Esophagus squamous epithelium (tissue), 4 donors: ENCODE measurements at regions not wholly inside any gene's neighbourhood (a gene's known extent, or its start where the extent isn't known, plus 50 kb on each side); places are given as distances from the start of the nearest gene placed in this dataset.

Source experiments
- CTCF ChIP-seq, 6 experiments: fragments of 450-650 bp in 4 of 6; fragments of 200-600 bp in 2 of 6; sonication (generic) in 2 of 6; IDR thresholded peaks; one replicate each; pipeline ENCODE4 v1.5.1; 2016 to 2019; ENCODE audit warnings: antibody characterized with exemption in 6 of 6, mild to moderate bottlenecking in 4 of 6, moderate library complexity in 4 of 6
- POLR2A ChIP-seq, 4 donors: fragments of 450-650 bp; IDR thresholded peaks; one replicate each; pipeline ENCODE4 v1.6.1; 2017; ENCODE audit warnings: antibody characterized with exemption in 4 of 4, mild to moderate bottlenecking in 4 of 4, moderate library complexity in 3 of 4

- no peak for TF ChIP-seq CTCF (IDR thresholded peaks at IDR 0.05)
- TF ChIP-seq POLR2A (IDR thresholded peaks at IDR 0.05) = no peak
Observed at GRCh38 chr14:21796916-21797315, 123.3 kb upstream of the OR4E1 start.
